IMR-90 (cell line): ENCODE measurements at regions not wholly inside any gene's neighbourhood (a gene's known extent, or its start where the extent isn't known, plus 50 kb on each side); places are given as distances from the start of the nearest gene placed in this dataset.

Experiments
- ATAC-seq: fragments of 200-7000 bp; cut with Tn5 transposase; 2 replicates; pipeline ENCODE4 v1.9.1; 2020; ENCODE audit warnings: low read depth, mild to moderate bottlenecking, moderate library complexity
- BruUV-seq: library from RNA; stranded (reverse); fragments of 400-500 nt; replicated peaks from 2 replicates; lab custom pipeline; 2021; lab: Mats Ljungman, UMichigan
- CTCF ChIA-PET: fragments of 300-600 bp; formaldehyde crosslinking; extraction: SDS; loops from one replicate; lab custom pipeline; 2021; ENCODE audit warnings: antibody characterized with exemption; lab: Yijun Ruan, JAX
- POLR2A ChIA-PET: fragments of 300-600 bp; sonication (Branson Sonifier 250); formaldehyde crosslinking; loops from one replicate; lab custom pipeline; 2022; ENCODE audit warnings: antibody characterized with exemption; ENCODE audit not compliant: unreplicated experiment; lab: Charles Lee
- DNase-seq: peaks from one replicate; pipeline ENCODE4 v3.0.0; 2013
- H2AFZ ChIP-seq: replicated peaks from 2 replicates; pipeline ENCODE3; 2013; ENCODE audit warnings: low read length, mild to moderate bottlenecking; ENCODE audit not compliant: poor library complexity
- H2AK5ac ChIP-seq: 2 replicates; pipeline ENCODE4 v1.6.1; 2013; ENCODE audit warnings: low read depth, low read length, inconsistent platforms
- H2AK9ac ChIP-seq: replicated peaks from 2 replicates; pipeline ENCODE3; 2013; ENCODE audit warnings: mild to moderate bottlenecking, low read depth, low read length, moderate library complexity; ENCODE audit not compliant: poor library complexity
- H2BK120ac ChIP-seq: 2 replicates; pipeline ENCODE4 v1.6.1; 2013; ENCODE audit warnings: low read depth, low read length, inconsistent platforms
- H2BK15ac ChIP-seq: 3 replicates; pipeline ENCODE4 v1.6.1; 2013; ENCODE audit warnings: low read depth, low read length, inconsistent platforms
- H2BK20ac ChIP-seq: 2 replicates; pipeline ENCODE4 v1.6.1; 2013; ENCODE audit warnings: low read depth, mild to moderate bottlenecking, inconsistent platforms, low read length, moderate library complexity
- H2BK5ac ChIP-seq: 2 replicates; pipeline ENCODE4 v1.6.1; 2013; ENCODE audit warnings: mild to moderate bottlenecking, low read depth, low read length, inconsistent platforms; ENCODE audit not compliant: poor library complexity, severe bottlenecking
- H3K14ac ChIP-seq: replicated peaks from 2 replicates; pipeline ENCODE4 v1.6.1; 2013; ENCODE audit warnings: low read depth, low read length, inconsistent platforms
- H3K18ac ChIP-seq: 2 replicates; pipeline ENCODE4 v1.6.1; 2013; ENCODE audit warnings: low read depth, low read length, control low read depth
- H3K23ac ChIP-seq: 2 replicates; pipeline ENCODE4 v1.6.1; 2013; ENCODE audit warnings: low read depth, low read length, inconsistent platforms
- H3K27ac ChIP-seq: 2 replicates; pipeline ENCODE4 v1.5.1; 2013; ENCODE audit warnings: mild to moderate bottlenecking, control low read depth, low read length; ENCODE audit not compliant: insufficient read depth
- H3K27me3 ChIP-seq: 2 replicates; pipeline ENCODE4 v1.6.1; 2013; ENCODE audit warnings: low read length; ENCODE audit not compliant: control insufficient read depth, insufficient read depth
- H3K36me3 ChIP-seq: 2 replicates; pipeline ENCODE4 v1.6.1; 2013; ENCODE audit warnings: low read length, mixed read lengths; ENCODE audit not compliant: control insufficient read depth, insufficient read depth
- H3K4ac ChIP-seq: 2 replicates; pipeline ENCODE4 v1.6.1; 2013; ENCODE audit warnings: low read depth, low read length, inconsistent platforms
- H3K4me1 ChIP-seq: 2 replicates; pipeline ENCODE4 v1.6.1; 2013; ENCODE audit warnings: low read length, mixed read lengths; ENCODE audit not compliant: control insufficient read depth, insufficient read depth
- H3K4me2 ChIP-seq: 2 replicates; pipeline ENCODE4 v1.6.1; 2013; ENCODE audit warnings: low read depth, mild to moderate bottlenecking, control low read depth, low read length, moderate library complexity
- H3K4me3 ChIP-seq: 2 replicates; pipeline ENCODE4 v1.5.1; 2013; ENCODE audit warnings: low read depth, mild to moderate bottlenecking, control low read depth, low read length, moderate library complexity; ENCODE audit not compliant: insufficient read depth
- H3K56ac ChIP-seq: 2 replicates; pipeline ENCODE4 v1.6.1; 2013; ENCODE audit warnings: low read length, inconsistent platforms; ENCODE audit not compliant: insufficient read depth; ENCODE audit errors: extremely low read depth
- H3K79me1 ChIP-seq, 2 experiments: 2 replicates each; pipeline ENCODE4 v1.6.1; 2013; ENCODE audit warnings: low read length in 2 of 2, inconsistent platforms in 1 of 2, low read depth in 1 of 2
- H3K9ac ChIP-seq: 2 replicates; pipeline ENCODE4 v1.6.1; 2013; ENCODE audit warnings: low read depth, low read length, control low read depth
- H3K9me1 ChIP-seq: 2 replicates; pipeline ENCODE4 v1.6.1; 2013; ENCODE audit warnings: low read length, inconsistent platforms; ENCODE audit not compliant: insufficient read depth
- H3K9me3 ChIP-seq: 2 replicates; pipeline ENCODE4 v1.6.1; 2013; ENCODE audit warnings: low read length; ENCODE audit not compliant: control insufficient read depth, insufficient read depth
- H4K20me1 ChIP-seq: 2 replicates; pipeline ENCODE4 v1.6.1; 2013; ENCODE audit warnings: low read length, inconsistent platforms; ENCODE audit not compliant: insufficient read depth
- H4K5ac ChIP-seq: 2 replicates; pipeline ENCODE4 v1.6.1; 2013; ENCODE audit warnings: mild to moderate bottlenecking, low read depth, low read length, control low read depth
- H4K8ac ChIP-seq, 2 experiments: 2 replicates each; pipeline ENCODE4 v1.6.1; 2013; ENCODE audit warnings: low read depth in 2 of 2, low read length in 2 of 2, control low read depth in 1 of 2, inconsistent platforms in 1 of 2
- H4K91ac ChIP-seq: 2 replicates; pipeline ENCODE4 v1.6.1; 2013; ENCODE audit warnings: low read depth, low read length, inconsistent platforms; ENCODE audit not compliant: insufficient read depth
- CEBPB ChIP-seq: IDR thresholded peaks from 2 replicates; pipeline ENCODE4 v1.6.1; 2012; ENCODE audit warnings: low read depth, low read length, improper control_type of control experiment
- CHD1 ChIP-seq: IDR thresholded peaks from 2 replicates; pipeline ENCODE4 v1.6.1; 2012; ENCODE audit warnings: low read depth, low read length, improper control_type of control experiment
- MAZ ChIP-seq: IDR thresholded peaks from 2 replicates; pipeline ENCODE4 v1.6.1; 2012; ENCODE audit warnings: low read depth, mild to moderate bottlenecking, low read length, improper control_type of control experiment, moderate library complexity, borderline replicate concordance
- POLR2A ChIP-seq: IDR thresholded peaks from 2 replicates; pipeline ENCODE4 v1.6.1; 2012; ENCODE audit warnings: mild to moderate bottlenecking, low read depth, low read length
- WGBS, 2 experiments: methylation state at CpG; one replicate each; pipeline versions ENCODE4 v1.1.5 to v1.1.7; 2013; ENCODE audit warnings: missing lambda C conversion rate in 2 of 2; ENCODE audit not compliant: insufficient read length in 1 of 2; ENCODE audit errors: extremely low coverage in 2 of 2; 5-methylcytosine and 5-hydroxymethylcytosine counted together
- dilution Hi-C: fragments of 300-500 bp; cut with HindIII; formaldehyde crosslinking; loops from one replicate; pipeline ENCODE4 v1.14.3; 2018; ENCODE audit warnings: low sequenced_read_pairs; ENCODE audit not compliant: unreplicated experiment
- in situ Hi-C: fragments of 300-500 bp; cut with MboI; formaldehyde crosslinking; loops from 3 replicates; pipeline ENCODE4 v1.14.3; 2019; ENCODE audit warnings: low sequenced_read_pairs, inconsistent platforms, mixed read lengths
- intact Hi-C: fragments of 100-400 bp; cut with micrococcal nuclease; formaldehyde crosslinking; loops from 2 replicates; pipeline ENCODE4 v1.10.0; 2022
- TF ChIP-seq, protein P1 (sequence below): conservative IDR thresholded peaks from 2 replicates; pipeline ENCODE4 v1.5.1; 2012; ENCODE audit warnings: mild to moderate bottlenecking, low read depth, low read length, improper control_type of control experiment

DNA sequence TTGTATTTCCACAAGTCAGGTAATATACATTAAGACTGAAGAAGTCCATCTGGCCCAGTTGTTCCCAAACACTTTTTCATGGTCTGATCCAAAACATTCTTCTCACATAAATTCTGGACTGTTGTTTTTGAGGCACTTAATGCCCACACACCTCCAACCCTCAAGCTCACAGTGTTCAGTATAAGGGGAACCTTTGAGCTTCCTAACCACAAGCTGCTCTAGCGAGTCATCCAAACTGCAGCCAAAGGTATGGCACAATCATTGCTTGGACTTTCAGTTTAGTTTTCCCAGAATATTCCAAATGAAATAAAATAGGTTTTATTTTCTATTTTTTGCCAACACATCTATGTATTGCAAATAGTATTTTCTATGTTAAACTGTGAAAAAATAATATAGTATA, 103.0 kb downstream of the PUS7L start:
- no TSS peak for BruUV-seq
- Histone ChIP-seq H3K27ac (no peak overlapping the region), H3K56ac (no peak overlapping the region), H3K18ac (no peak overlapping the region), H3K9ac (no peak overlapping the region), H4K20me1 (no peaks in the 10 kb centered on the region), H3K9me3 (no peaks in the 10 kb centered on the region), H2BK120ac (no peak overlapping the region), H3K4me2 (no peak overlapping the region), H3K4me3 (no peak overlapping the region), H2AFZ (no peak overlapping the region), H3K4ac (no peak overlapping the region), H2BK5ac (no peak overlapping the region), H2BK20ac (no peak overlapping the region), H2AK5ac (no peak overlapping the region), H3K23ac (no peak overlapping the region), H3K14ac (no peak overlapping the region), H4K91ac (no peak overlapping the region), H4K8ac (no peak overlapping the region), H2AK9ac (no peak overlapping the region), H4K5ac (no peak overlapping the region), H3K9me1 (no peaks in the 10 kb centered on the region), H2BK15ac (no peak overlapping the region), H3K36me3 (no peaks in the 10 kb centered on the region), H3K4me1 (no peaks in the 10 kb centered on the region), H3K79me1 (no peaks in the 10 kb centered on the region), H3K27me3 (no peaks in the 10 kb centered on the region)
- ChIA-PET CTCF (interaction anchor here (0.6 kb wide), 1 partner anchor 41 kb away, joined by 7 read pairs; no protein-coding TSS in a partner anchor), POLR2A (no interaction called here)
- no CpG with 5 or more reads among the region's 1 CpG for WGBS, 2 experiments
- in situ Hi-C loops (no loop called here), intact Hi-C loops (no loop called here), dilution Hi-C loops (no loop called here)
- TF ChIP-seq MAZ = no peak
- peak; percentile 47; the same call in 1 of the 2 replicates for TF ChIP-seq CEBPB
- no peak for TF ChIP-seq CHD1
- TF ChIP-seq POLR2A = no peak
- TF ChIP-seq, protein P1, sequence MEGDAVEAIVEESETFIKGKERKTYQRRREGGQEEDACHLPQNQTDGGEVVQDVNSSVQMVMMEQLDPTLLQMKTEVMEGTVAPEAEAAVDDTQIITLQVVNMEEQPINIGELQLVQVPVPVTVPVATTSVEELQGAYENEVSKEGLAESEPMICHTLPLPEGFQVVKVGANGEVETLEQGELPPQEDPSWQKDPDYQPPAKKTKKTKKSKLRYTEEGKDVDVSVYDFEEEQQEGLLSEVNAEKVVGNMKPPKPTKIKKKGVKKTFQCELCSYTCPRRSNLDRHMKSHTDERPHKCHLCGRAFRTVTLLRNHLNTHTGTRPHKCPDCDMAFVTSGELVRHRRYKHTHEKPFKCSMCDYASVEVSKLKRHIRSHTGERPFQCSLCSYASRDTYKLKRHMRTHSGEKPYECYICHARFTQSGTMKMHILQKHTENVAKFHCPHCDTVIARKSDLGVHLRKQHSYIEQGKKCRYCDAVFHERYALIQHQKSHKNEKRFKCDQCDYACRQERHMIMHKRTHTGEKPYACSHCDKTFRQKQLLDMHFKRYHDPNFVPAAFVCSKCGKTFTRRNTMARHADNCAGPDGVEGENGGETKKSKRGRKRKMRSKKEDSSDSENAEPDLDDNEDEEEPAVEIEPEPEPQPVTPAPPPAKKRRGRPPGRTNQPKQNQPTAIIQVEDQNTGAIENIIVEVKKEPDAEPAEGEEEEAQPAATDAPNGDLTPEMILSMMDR = no peak
- ATAC-seq (no peak), DNase-seq (peak; percentile 39)
